BE2C (cell line): ENCODE measurements at regions not wholly inside any gene's neighbourhood (a gene's known extent, or its start where the extent isn't known, plus 50 kb on each side); places are given as distances from the start of the nearest gene placed in this dataset.

Experiments used
- DNase-seq: peaks from one replicate; pipeline ENCODE4 v3.0.0-alpha.2; 2020
- H3K27me3 ChIP-seq: fragments of 250-450 bp; sonication (Bioruptor Pico); 2 replicates; pipeline ENCODE4 v1.5.1; 2020; ENCODE audit warnings: mild to moderate bottlenecking
- H3K36me3 ChIP-seq: fragments of 250-450 bp; sonication (Bioruptor Pico); 2 replicates; pipeline ENCODE4 v1.5.1; 2020; ENCODE audit warnings: mild to moderate bottlenecking
- H3K4me1 ChIP-seq: fragments of 250-450 bp; sonication (Bioruptor Pico); 2 replicates; pipeline ENCODE4 v1.5.1; 2020
- H3K4me3 ChIP-seq: 2 replicates; pipeline ENCODE4 v1.5.1; 2011; ENCODE audit warnings: low read depth, low read length
- H3K9me3 ChIP-seq: fragments of 250-450 bp; sonication (Bioruptor Pico); 2 replicates; pipeline ENCODE4 v1.5.1; 2020
- TF ChIP-seq, protein P1 (sequence below): IDR thresholded peaks from 2 replicates; pipeline ENCODE4 v1.5.1; 2012; ENCODE audit warnings: mild to moderate bottlenecking, low read depth, low read length

- H3K4me1 ChIP-seq = no peaks in the 10 kb centered on the region
- TF ChIP-seq, protein P1, sequence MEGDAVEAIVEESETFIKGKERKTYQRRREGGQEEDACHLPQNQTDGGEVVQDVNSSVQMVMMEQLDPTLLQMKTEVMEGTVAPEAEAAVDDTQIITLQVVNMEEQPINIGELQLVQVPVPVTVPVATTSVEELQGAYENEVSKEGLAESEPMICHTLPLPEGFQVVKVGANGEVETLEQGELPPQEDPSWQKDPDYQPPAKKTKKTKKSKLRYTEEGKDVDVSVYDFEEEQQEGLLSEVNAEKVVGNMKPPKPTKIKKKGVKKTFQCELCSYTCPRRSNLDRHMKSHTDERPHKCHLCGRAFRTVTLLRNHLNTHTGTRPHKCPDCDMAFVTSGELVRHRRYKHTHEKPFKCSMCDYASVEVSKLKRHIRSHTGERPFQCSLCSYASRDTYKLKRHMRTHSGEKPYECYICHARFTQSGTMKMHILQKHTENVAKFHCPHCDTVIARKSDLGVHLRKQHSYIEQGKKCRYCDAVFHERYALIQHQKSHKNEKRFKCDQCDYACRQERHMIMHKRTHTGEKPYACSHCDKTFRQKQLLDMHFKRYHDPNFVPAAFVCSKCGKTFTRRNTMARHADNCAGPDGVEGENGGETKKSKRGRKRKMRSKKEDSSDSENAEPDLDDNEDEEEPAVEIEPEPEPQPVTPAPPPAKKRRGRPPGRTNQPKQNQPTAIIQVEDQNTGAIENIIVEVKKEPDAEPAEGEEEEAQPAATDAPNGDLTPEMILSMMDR = no peak
- no peak for DNase-seq
- no peak overlapping the region for H3K4me3 ChIP-seq
- no peaks in the 10 kb centered on the region for H3K9me3 ChIP-seq
- H3K27me3 ChIP-seq = no peaks in the 10 kb centered on the region
- no peaks in the 10 kb centered on the region for H3K36me3 ChIP-seq
Measured at GRCh38 chr20:39784693-39785092, 822.5 kb downstream of the DHX35 start.

- TF ChIP-seq, protein P1 = no peak
- H3K36me3 ChIP-seq = no peaks in the 10 kb centered on the region
- no peak for DNase-seq
- no peak overlapping the region for H3K4me3 ChIP-seq
- no peaks in the 10 kb centered on the region for H3K27me3 ChIP-seq
- no peaks in the 10 kb centered on the region for H3K4me1 ChIP-seq
- no peaks in the 10 kb centered on the region for H3K9me3 ChIP-seq
Measured at GRCh38 chr20:39778847-39779604, 816.9 kb downstream of the DHX35 start.

GRCh38 chr20:39778431-39778830 is 816.3 kb downstream of the DHX35 start:
- H3K36me3 ChIP-seq = no peaks in the 10 kb centered on the region
- no peaks in the 10 kb centered on the region for H3K4me1 ChIP-seq
- no peak overlapping the region for H3K4me3 ChIP-seq
- H3K9me3 ChIP-seq = no peaks in the 10 kb centered on the region
- H3K27me3 ChIP-seq = no peaks in the 10 kb centered on the region
- TF ChIP-seq, protein P1 = no peak
- no peak for DNase-seq

- H3K27me3 ChIP-seq = no peaks in the 10 kb centered on the region
- TF ChIP-seq, protein P1 = no peak
- DNase-seq = no peak
- no peaks in the 10 kb centered on the region for H3K9me3 ChIP-seq
- H3K4me3 ChIP-seq = no peak overlapping the region
- no peaks in the 10 kb centered on the region for H3K36me3 ChIP-seq
- H3K4me1 ChIP-seq = no peaks in the 10 kb centered on the region
Measured at GRCh38 chr20:39777610-39778009, 815.5 kb downstream of the DHX35 start.

GRCh38 chr20:39775110-39775509 is 813.0 kb downstream of the DHX35 start:
- no peaks in the 10 kb centered on the region for H3K9me3 ChIP-seq
- H3K36me3 ChIP-seq = no peaks in the 10 kb centered on the region
- no peak overlapping the region for H3K4me3 ChIP-seq
- TF ChIP-seq, protein P1 = no peak
- no peaks in the 10 kb centered on the region for H3K27me3 ChIP-seq
- DNase-seq = no peak
- no peaks in the 10 kb centered on the region for H3K4me1 ChIP-seq

DNA sequence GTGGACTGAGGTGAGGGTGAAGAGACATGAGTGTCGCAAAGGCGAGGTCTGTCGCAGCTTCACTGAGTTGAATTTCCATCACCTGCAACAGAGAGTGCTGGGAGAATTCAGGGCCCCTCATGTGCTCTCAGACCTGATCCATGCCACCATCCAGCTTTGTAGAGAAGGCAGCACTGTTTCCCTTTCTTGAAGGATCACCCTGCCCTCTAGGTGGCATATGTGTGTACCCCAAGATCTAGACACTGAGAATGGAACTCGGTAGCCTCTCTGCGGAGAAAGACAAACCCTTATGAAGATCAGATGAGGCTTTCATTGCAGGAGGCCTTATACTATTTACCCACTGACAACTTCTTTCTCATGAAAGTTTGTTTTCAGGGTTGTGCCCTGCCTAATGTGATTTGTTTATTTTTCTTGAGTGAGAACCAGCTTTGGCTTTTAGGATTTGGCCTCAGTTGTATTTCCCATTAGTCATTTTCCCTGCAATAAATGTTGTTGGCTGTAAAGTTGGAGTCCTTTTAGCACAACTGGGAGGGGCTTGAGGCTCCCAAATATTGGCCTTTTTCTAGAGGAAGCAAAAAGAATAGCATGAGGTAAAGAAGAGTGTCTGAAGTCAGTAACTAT is 811.3 kb downstream of the DHX35 start:
- Histone ChIP-seq H3K36me3 (no peaks in the 10 kb centered on the region), H3K27me3 (no peaks in the 10 kb centered on the region), H3K9me3 (no peaks in the 10 kb centered on the region), H3K4me3 (no peak overlapping the region), H3K4me1 (no peaks in the 10 kb centered on the region)
- DNase-seq = no peak
- TF ChIP-seq, protein P1 = no peak
